ENCODE measurements at regions not wholly inside any gene's neighbourhood (a gene's known extent, or its start where the extent isn't known, plus 50 kb on each side); places are given as distances from the start of the nearest gene placed in this dataset.

GRCh38 chr12:5200278-5201087 lies 156.8 kb downstream of the KCNA5 start:
- H3K4me3 Mint-ChIP-seq, result peak overlapping the region in 2 of 3 experiments; percentile 10 to 45

GRCh38 chr12:5201554-5202218 lies 158.0 kb downstream of the KCNA5 start:
- no peaks in the 10 kb centered on the region for H3K36me3 Mint-ChIP-seq (ENCODE audit: low read depth)
- H3K9me3 Mint-ChIP-seq, result peaks cover 3% of the 10 kb centered on the region
- peak overlapping the region; percentile 23 to 57 (median 51) for H3K4me3 Mint-ChIP-seq
- H3K27ac Mint-ChIP-seq, result peak overlapping the region; percentile 60 to 83 (median 81)
- H3K4me1 Mint-ChIP-seq, result peaks cover 60% of the 10 kb centered on the region
- peaks cover 39% of the 10 kb centered on the region for H3K27me3 Mint-ChIP-seq (ENCODE audit: low read depth)
- TF ChIP-seq CTCF (IDR thresholded peaks at IDR 0.05; ENCODE audit: unreplicated experiment in 3 of 3), result no peak

More at GRCh38 chr12:5200278-5201087, 156.8 kb downstream of the KCNA5 start:
- TF ChIP-seq CTCF (IDR thresholded peaks at IDR 0.05; ENCODE audit: unreplicated experiment in 3 of 3), result peak; percentile 47 to 61 (median 52)
- Mint-ChIP-seq H3K9me3 (peaks cover 3% of the 10 kb centered on the region), H3K36me3 (ENCODE audit: low read depth) (no peaks in the 10 kb centered on the region), H3K27ac (peak overlapping the region; percentile 10 to 32 (median 29)), H3K27me3 (ENCODE audit: low read depth) (peaks cover 39% of the 10 kb centered on the region), H3K4me1 (peaks cover 57% of the 10 kb centered on the region)

- TF ChIP-seq CTCF (IDR thresholded peaks at IDR 0.05; ENCODE audit: unreplicated experiment in 3 of 3), result no peak
- H3K27me3 Mint-ChIP-seq (ENCODE audit: low read depth), result peaks cover 48% of the 10 kb centered on the region
- peaks cover 53% of the 10 kb centered on the region for H3K4me1 Mint-ChIP-seq
- no peak overlapping the region for H3K27ac Mint-ChIP-seq
- H3K9me3 Mint-ChIP-seq, result peaks cover 3% of the 10 kb centered on the region
- H3K4me3 Mint-ChIP-seq, result no peak overlapping the region
- no peaks in the 10 kb centered on the region for H3K36me3 Mint-ChIP-seq (ENCODE audit: low read depth)
Observed at GRCh38 chr12:5203274-5203673, 159.6 kb downstream of the KCNA5 start.

- H3K4me3 Mint-ChIP-seq, result no peak overlapping the region
- no peak overlapping the region for H3K27ac Mint-ChIP-seq
- peaks cover 56% of the 10 kb centered on the region for H3K4me1 Mint-ChIP-seq
- no peak for TF ChIP-seq CTCF (IDR thresholded peaks at IDR 0.05; ENCODE audit: unreplicated experiment in 3 of 3)
- H3K36me3 Mint-ChIP-seq (ENCODE audit: low read depth), result no peaks in the 10 kb centered on the region
- peaks cover 46% of the 10 kb centered on the region for H3K27me3 Mint-ChIP-seq (ENCODE audit: low read depth)
- H3K9me3 Mint-ChIP-seq, result peaks cover 3% of the 10 kb centered on the region
Observed at GRCh38 chr12:5203720-5204119, 160.0 kb downstream of the KCNA5 start.

GRCh38 chr12:5204271-5204670 lies 160.6 kb downstream of the KCNA5 start:
- TF ChIP-seq CTCF (IDR thresholded peaks at IDR 0.05; ENCODE audit: unreplicated experiment in 3 of 3), result no peak

More at GRCh38 chr12:5204271-5204670, 160.6 kb downstream of the KCNA5 start:
- Mint-ChIP-seq H3K27ac (no peak overlapping the region), H3K9me3 (peaks cover 3% of the 10 kb centered on the region), H3K27me3 (ENCODE audit: low read depth) (peaks cover 44% of the 10 kb centered on the region), H3K4me3 (no peak overlapping the region), H3K4me1 (peaks cover 57% of the 10 kb centered on the region), H3K36me3 (ENCODE audit: low read depth) (no peaks in the 10 kb centered on the region)
